ENCODE measurements at regions not wholly inside any gene's neighbourhood (a gene's known extent, or its start where the extent isn't known, plus 50 kb on each side); places are given as distances from the start of the nearest gene placed in this dataset.

GRCh38 chr14:84298663-84299195 is 1231.2 kb upstream of the FLRT2 start:
- no peak for TF ChIP-seq CTCF (IDR thresholded peaks at IDR 0.05; ENCODE audit: insufficient read depth, low read length, poor library complexity, severe bottlenecking)
- H3K36me3 ChIP-seq (ENCODE audit: control insufficient read depth, insufficient read depth, low read length): no peaks in the 10 kb centered on the region
- no peak overlapping the region for H3K4me3 ChIP-seq (replicated peaks; ENCODE audit: low read depth, low read length)
- DNase-seq (ENCODE audit: extremely low read depth, insufficient read length): no peak
- H3K27me3 ChIP-seq (replicated peaks; ENCODE audit: control insufficient read depth, insufficient read depth, low read length): no peaks in the 10 kb centered on the region

- no peak for DNase-seq (ENCODE audit: extremely low read depth, insufficient read length)
- no peak overlapping the region for H3K4me3 ChIP-seq (replicated peaks; ENCODE audit: low read depth, low read length)
- no peaks in the 10 kb centered on the region for H3K27me3 ChIP-seq (replicated peaks; ENCODE audit: control insufficient read depth, insufficient read depth, low read length)
- TF ChIP-seq CTCF (IDR thresholded peaks at IDR 0.05; ENCODE audit: insufficient read depth, low read length, poor library complexity, severe bottlenecking): no peak
- no peaks in the 10 kb centered on the region for H3K36me3 ChIP-seq (ENCODE audit: control insufficient read depth, insufficient read depth, low read length)
Observed at GRCh38 chr14:84303140-84303539, 1226.8 kb upstream of the FLRT2 start.

GRCh38 chr14:84312551-84312950 is 1217.4 kb upstream of the FLRT2 start:
- Histone ChIP-seq H3K27me3 (replicated peaks; ENCODE audit: control insufficient read depth, insufficient read depth, low read length) (no peaks in the 10 kb centered on the region), H3K36me3 (ENCODE audit: control insufficient read depth, insufficient read depth, low read length) (no peaks in the 10 kb centered on the region), H3K4me3 (replicated peaks; ENCODE audit: low read depth, low read length) (no peak overlapping the region)
- DNase-seq (ENCODE audit: extremely low read depth, insufficient read length): no peak
- TF ChIP-seq CTCF (IDR thresholded peaks at IDR 0.05; ENCODE audit: insufficient read depth, low read length, poor library complexity, severe bottlenecking): no peak

DNA sequence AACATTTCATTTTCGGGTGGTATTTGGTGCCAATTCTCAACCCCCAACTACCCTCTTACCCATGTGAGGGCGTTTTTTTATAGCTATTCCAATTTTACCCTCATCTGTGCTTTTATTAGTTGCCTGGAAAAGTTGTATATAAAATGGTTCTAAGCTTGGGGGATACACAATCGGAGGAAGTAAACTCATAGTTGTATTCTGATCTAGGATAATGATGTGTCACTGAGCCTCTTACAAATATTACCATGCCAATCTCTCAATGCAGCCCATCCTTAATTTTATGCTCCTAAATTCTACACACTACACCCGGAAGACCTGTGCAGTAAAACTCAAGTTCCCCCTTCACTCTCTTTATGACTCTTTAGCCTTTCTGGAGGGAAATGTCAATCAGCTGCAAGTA is 1206.5 kb upstream of the FLRT2 start:
- TF ChIP-seq CTCF (IDR thresholded peaks at IDR 0.05; ENCODE audit: insufficient read depth, low read length, poor library complexity, severe bottlenecking): no peak
- Histone ChIP-seq H3K4me3 (replicated peaks; ENCODE audit: low read depth, low read length) (no peak overlapping the region), H3K36me3 (ENCODE audit: control insufficient read depth, insufficient read depth, low read length) (no peaks in the 10 kb centered on the region), H3K27me3 (replicated peaks; ENCODE audit: control insufficient read depth, insufficient read depth, low read length) (no peaks in the 10 kb centered on the region)
- no peak for DNase-seq (ENCODE audit: extremely low read depth, insufficient read length)

DNA sequence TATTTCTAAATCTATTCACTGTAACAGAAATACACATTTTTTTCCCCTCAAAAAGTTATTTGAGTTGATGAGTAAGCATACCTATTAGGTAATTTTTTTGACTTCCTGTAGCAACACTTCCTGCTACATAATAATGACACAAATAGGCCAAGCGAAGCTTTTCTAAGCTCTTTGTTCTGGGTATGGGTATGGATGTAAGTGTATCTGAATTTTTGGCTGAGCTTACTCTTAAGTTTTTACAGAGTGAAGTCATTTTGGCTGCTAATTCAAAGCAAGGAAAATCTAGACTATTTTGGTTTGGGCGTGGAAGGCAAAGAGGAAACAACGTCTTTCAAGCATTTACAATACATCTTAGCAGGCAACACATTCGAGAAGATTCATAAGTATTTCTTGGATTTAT is 1206.0 kb upstream of the FLRT2 start:
- Histone ChIP-seq H3K4me3 (replicated peaks; ENCODE audit: low read depth, low read length) (no peak overlapping the region), H3K36me3 (ENCODE audit: control insufficient read depth, insufficient read depth, low read length) (no peaks in the 10 kb centered on the region), H3K27me3 (replicated peaks; ENCODE audit: control insufficient read depth, insufficient read depth, low read length) (no peaks in the 10 kb centered on the region)
- DNase-seq (ENCODE audit: extremely low read depth, insufficient read length): no peak
- no peak for TF ChIP-seq CTCF (IDR thresholded peaks at IDR 0.05; ENCODE audit: insufficient read depth, low read length, poor library complexity, severe bottlenecking)

- H3K4me3 ChIP-seq (replicated peaks; ENCODE audit: low read depth, low read length): no peak overlapping the region
Observed at GRCh38 chr14:84336433-84336832, 1193.5 kb upstream of the FLRT2 start.

More at GRCh38 chr14:84336433-84336832, 1193.5 kb upstream of the FLRT2 start:
- Histone ChIP-seq H3K27me3 (replicated peaks; ENCODE audit: control insufficient read depth, insufficient read depth, low read length) (no peaks in the 10 kb centered on the region), H3K36me3 (ENCODE audit: control insufficient read depth, insufficient read depth, low read length) (no peaks in the 10 kb centered on the region)
- no peak for DNase-seq (ENCODE audit: extremely low read depth, insufficient read length)
- no peak for TF ChIP-seq CTCF (IDR thresholded peaks at IDR 0.05; ENCODE audit: insufficient read depth, low read length, poor library complexity, severe bottlenecking)
